ACHN (cell line): ENCODE measurements at regions not wholly inside any gene's neighbourhood (a gene's known extent, or its start where the extent isn't known, plus 50 kb on each side); places are given as distances from the start of the nearest gene placed in this dataset.
"Not testable (repeated sequence)": the region's sequence is repeated elsewhere in the genome, so short reads cannot be mapped to it uniquely, and the experiment has no call there.

Experiments used
- DNase-seq: peaks from one replicate; pipeline ENCODE4 v3.0.0-alpha.2; 2015
- in situ Hi-C: cut with HindIII; loops from 2 replicates; pipeline ENCODE4 v1.10.0; 2017; ENCODE audit warnings: low sequenced_read_pairs, low pct_ligation_motif_present, low pct_unique_long_range_greater_than_20kb

- in situ Hi-C loops: no loop called here
- no peak for DNase-seq
These were observed 479.7 kb upstream of the MEIS1 start for GRCh38 chr2:65955259-65955658.

- in situ Hi-C loops: no loop called here
- DNase-seq: no peak
These were observed 481.8 kb upstream of the MEIS1 start for GRCh38 chr2:65952966-65953761.

DNA sequence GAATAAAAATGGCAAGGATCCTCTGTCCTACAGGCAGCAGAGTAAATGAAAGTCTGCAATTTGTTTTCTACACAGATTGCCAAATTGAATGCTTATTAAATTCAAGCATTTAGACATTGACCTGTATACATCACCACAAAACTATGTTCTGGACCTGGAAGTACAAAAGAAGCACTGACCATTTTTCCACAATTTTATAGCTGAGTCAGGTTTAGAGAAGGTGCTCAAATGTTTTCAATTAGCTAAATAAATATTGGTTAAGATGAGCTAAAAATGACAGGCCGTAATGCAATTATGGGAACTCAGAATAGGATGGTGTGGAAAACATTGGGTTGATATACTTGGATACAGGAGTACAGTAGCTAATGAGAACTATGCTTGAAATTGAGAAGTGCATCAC, 490.7 kb upstream of the MEIS1 start:
- in situ Hi-C loops: no loop called here
- DNase-seq: no peak

DNA sequence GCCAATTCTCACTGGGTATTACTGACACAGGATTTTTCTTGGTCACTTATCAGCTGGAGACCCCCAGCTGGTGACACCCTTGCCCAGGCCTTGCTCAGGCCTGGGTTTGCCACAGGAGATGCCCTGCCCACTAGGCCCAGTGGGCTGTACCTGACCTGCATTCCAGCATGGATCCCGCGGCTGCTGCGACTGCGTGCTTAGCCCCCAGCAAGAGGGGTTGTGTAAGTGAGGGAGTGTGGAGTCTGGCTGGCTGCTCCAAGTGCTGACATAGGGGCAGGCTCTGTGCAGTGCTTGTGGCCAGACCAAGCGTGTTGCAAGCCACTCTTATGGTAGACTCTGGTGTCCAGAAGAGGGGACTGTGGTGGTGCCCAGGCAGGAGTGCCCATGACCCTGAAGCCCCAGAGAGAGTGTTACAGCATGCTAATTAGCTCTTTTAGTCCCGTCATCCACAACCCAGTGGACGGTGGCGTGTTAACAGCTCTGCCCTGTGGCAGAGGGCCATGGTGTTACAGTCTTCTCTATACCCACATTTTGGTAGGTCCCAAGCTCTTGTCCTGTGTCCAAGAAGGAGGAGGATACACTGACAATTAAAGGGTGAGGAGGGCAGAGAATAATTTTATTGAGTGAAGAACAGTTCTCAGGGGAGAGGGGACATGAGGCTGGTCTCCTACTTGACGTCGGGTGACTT, 491.7 kb upstream of the MEIS1 start:
- no peak for DNase-seq
- in situ Hi-C loops: no loop called here

DNA sequence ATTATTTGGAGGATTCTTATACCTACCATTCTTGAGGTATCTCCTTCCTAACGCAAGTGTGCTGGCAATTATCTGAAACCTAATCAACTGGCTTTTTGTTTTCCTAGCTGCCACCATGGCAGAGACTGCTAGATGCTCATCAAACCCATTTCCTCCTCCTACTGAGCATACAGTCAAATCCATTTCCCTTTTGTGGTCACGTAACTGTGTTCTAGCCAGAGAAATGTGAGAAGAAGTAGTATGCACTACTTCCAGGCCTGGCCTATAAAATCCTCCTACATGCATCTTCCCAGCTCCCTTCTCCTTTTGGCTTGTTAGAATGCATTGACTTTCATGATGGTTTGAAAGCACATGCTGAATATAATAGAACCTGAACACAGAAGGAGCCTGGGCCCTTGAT, 494.1 kb upstream of the MEIS1 start:
- in situ Hi-C loops: no loop called here
- DNase-seq: no peak

- no peak for DNase-seq
- in situ Hi-C loops: no loop called here
These were observed 495.2 kb upstream of the MEIS1 start for GRCh38 chr2:65939687-65940086.

GRCh38 chr2:65937379-65938160, 497.4 kb upstream of the MEIS1 start:
- DNase-seq: no peak
- in situ Hi-C loops: no loop called here

DNA sequence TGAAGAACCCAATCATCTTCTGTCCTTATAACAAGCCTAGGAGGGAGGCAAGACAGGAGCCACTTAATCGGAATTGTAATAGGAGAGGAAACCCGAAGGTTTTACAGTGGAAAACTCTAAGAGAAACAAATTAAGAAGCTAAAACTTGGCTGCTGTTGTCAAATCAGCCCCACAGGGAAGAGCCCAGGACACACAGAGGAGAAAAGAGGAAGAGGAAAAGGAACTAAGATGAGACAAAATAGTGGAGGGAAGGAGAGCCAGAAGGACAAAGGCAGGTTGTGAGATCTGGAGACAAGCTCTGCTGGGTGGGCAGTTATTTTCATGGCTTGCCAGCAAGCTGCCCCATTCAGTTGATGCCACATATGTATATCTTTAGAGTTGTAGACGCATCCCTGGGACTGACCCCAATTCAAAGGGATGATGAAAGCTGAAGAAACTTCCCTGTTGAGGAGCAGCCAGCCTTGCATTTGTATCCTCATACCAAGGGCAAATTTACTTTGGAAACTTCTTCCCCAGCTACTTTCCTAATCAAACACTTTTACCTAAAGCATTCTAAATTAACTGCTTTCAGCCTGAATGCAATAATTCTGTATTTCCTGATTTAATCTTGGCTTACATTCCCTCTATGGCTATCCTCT, 499.8 kb upstream of the MEIS1 start:
- no peak for DNase-seq
- in situ Hi-C loops: no loop called here

DNA sequence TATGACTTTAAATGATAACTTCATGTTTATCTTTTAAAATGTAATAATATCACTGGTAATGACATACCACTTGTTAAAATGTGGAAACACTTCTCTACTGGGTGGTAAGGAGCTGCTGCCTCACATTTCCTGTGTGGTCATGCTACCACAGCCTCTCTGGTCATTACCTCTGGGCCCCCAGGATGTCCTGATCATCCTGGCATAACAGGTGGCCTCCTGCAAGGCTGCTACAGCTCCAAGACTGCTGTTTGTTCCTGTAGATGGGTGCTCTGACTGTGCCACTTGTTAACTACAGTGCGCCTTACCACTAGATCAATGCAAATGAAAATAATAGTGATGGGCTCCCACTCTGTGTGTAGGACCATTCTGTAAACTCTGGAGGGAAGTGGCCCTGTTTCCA, 500.2 kb upstream of the SPRED2 start:
- no peak for DNase-seq
- in situ Hi-C loops: no loop called here

- in situ Hi-C loops: no loop called here
- DNase-seq: no peak
These were observed 498.7 kb upstream of the SPRED2 start for GRCh38 chr2:65931056-65931455.

GRCh38 chr2:65930259-65930658, 497.9 kb upstream of the SPRED2 start:
- in situ Hi-C loops: no loop called here
- no peak for DNase-seq

- DNase-seq, in situ Hi-C loops: not testable (repeated sequence)
These were observed 497.3 kb upstream of the SPRED2 start for GRCh38 chr2:65929664-65930063.

DNA sequence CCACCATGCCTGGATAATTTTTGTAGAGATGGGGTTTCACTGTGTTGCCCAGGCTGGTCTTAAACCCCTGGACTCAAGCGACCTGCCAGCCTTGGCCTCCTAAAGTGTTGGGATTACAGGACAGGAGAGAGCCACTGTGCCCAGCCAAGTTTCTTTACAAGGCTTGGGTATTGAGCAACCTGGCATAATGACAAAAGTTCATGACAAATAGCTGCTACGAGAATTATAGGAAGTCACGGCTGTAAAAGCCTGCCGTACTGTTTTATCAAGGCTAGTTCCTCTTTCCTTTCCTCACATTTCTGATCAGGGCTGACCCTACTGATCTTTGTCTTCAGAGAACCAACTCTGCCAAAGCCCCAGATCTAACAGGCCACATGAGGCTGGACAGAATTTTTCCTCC, 490.4 kb upstream of the SPRED2 start:
- in situ Hi-C loops: no loop called here
- no peak for DNase-seq

- in situ Hi-C loops: no loop called here
- DNase-seq: no peak
These were observed 489.6 kb upstream of the SPRED2 start for GRCh38 chr2:65922030-65922429.

DNA sequence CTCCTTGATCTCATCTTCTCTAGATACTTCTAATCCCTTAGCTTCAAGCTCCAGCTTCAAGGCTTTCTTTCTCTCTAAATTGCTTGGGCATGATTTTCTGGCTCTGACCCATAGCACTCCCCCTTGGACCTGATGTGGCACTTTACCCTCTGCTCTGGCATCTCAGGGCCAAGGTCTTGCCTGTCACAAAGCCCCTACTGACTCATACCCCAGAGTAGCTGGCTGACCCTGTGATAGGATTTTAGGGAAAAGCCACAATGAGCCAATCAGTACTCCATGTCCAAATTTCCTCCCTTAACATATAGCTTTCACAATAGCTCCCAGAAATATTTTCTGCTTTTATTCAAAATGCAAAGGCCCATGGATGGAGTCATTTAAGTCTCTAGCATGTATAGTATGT, 488.7 kb upstream of the SPRED2 start:
- no peak for DNase-seq
- in situ Hi-C loops: no loop called here

- in situ Hi-C loops: no loop called here
- DNase-seq: no peak
These were observed 488.3 kb upstream of the SPRED2 start for GRCh38 chr2:65920659-65921058.

GRCh38 chr2:65919550-65920188, 487.3 kb upstream of the SPRED2 start:
- DNase-seq: no peak
- in situ Hi-C loops: no loop called here

DNA sequence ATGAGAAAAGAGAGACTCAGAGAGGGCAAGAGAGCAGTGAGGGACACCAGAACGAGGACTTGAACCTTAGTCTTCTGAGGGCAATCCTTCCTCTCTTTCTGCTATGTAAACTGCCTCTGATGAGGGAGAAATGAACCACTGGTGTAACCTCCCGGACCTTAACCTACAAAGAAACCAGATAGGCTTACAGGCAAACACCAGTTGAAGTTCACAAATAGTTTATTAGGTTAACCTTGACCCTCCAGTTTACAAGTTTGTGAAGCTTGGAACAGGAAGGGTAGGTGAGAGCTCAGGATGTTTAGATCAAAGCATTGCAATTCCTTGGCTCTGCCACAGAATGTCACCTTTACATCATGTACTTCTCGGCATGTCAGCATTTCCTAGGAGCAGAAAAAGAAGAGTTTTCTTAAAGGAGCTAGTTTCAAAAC, 486.4 kb upstream of the SPRED2 start:
- no peak for DNase-seq
- in situ Hi-C loops: no loop called here

DNA sequence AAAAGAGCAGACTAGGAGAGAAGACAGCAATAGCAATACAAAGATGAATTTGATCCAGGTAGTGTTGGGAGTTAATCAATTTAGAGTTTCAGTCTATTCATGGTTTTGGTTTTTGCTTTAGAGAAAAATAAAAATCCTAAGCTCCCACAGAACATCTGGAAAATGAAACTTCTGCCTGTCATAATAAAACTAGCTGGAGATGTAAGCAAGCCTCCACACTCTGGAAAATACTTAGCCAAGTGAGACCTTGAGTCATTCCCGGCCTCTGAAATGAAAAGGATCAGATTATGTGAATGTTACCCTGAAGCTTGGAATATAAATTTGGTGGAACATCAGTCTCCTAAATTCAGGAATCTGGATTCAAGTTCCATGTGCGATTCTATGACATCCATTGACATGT, 485.6 kb upstream of the SPRED2 start:
- in situ Hi-C loops: no loop called here
- DNase-seq: no peak
